H1 (cell line): ENCODE measurements at regions not wholly inside any gene's neighbourhood (a gene's known extent, or its start where the extent isn't known, plus 50 kb on each side); places are given as distances from the start of the nearest gene placed in this dataset.

Source experiments
- CTCF ChIA-PET: fragments of 300-600 bp; sonication (Branson Sonifier 250); formaldehyde crosslinking; loops from one replicate; lab custom pipeline; 2021; ENCODE audit not compliant: partially characterized antibody; lab: Charles Lee
- POLR2A ChIA-PET: fragments of 300-600 bp; sonication (Branson Sonifier 250); formaldehyde crosslinking; loops from one replicate; lab custom pipeline; 2021; ENCODE audit warnings: inconsistent platforms; ENCODE audit not compliant: partially characterized antibody; lab: Charles Lee
- DNase-seq, 2 experiments: peaks; one replicate each; pipeline versions ENCODE4 v3.0.0 to v3.0.0-alpha.2; 2010 to 2022; ENCODE audit warnings: low spot score in 2 of 2, low read depth in 1 of 2, mixed read lengths in 1 of 2
- FAIRE-seq: peaks from 2 replicates; lab custom pipeline; 2011; peaks lifted over from hg19 to GRCh38; lab: Jason Lieb, UNC
- H2AFZ ChIP-seq: 2 replicates; pipeline ENCODE4 v1.8.1; 2012; ENCODE audit warnings: low read length, inconsistent platforms
- H2AK5ac ChIP-seq: 2 replicates; pipeline ENCODE4 v1.6.1; 2013; ENCODE audit warnings: low read depth, low read length
- H2BK120ac ChIP-seq: replicated peaks from 2 replicates; pipeline ENCODE3; 2013; ENCODE audit warnings: low read depth, low read length, inconsistent platforms
- H2BK12ac ChIP-seq: 2 replicates; pipeline ENCODE4 v1.6.1; 2013; ENCODE audit warnings: low read depth, low read length
- H2BK15ac ChIP-seq: 2 replicates; pipeline ENCODE4 v1.6.1; 2013; ENCODE audit warnings: low read length
- H2BK20ac ChIP-seq: 2 replicates; pipeline ENCODE4 v1.6.1; 2013; ENCODE audit warnings: low read length
- H2BK5ac ChIP-seq: 2 replicates; pipeline ENCODE4 v1.6.1; 2013; ENCODE audit warnings: low read depth, low read length
- H3K14ac ChIP-seq: 2 replicates; pipeline ENCODE4 v1.6.1; 2013; ENCODE audit warnings: inconsistent platforms; ENCODE audit not compliant: insufficient read length
- H3K18ac ChIP-seq: 2 replicates; pipeline ENCODE4 v1.6.1; 2013; ENCODE audit warnings: low read length; ENCODE audit errors: extremely low read depth
- H3K23ac ChIP-seq: 2 replicates; pipeline ENCODE4 v1.6.1; 2013; ENCODE audit warnings: inconsistent platforms; ENCODE audit not compliant: insufficient read length
- H3K23me2 ChIP-seq: 2 replicates; pipeline ENCODE4 v1.6.1; 2013; ENCODE audit warnings: low read depth, low read length
- H3K27ac ChIP-seq: 2 replicates; pipeline ENCODE4 v1.6.1; 2011; ENCODE audit warnings: low read depth, low read length, inconsistent platforms
- H3K27me3 ChIP-seq, 4 experiments: replicated peaks in 1 of 4; 1 replicate in 1 of 4; 2 replicates in 3 of 4; pipeline versions ENCODE4 v1.6.1 to v1.8.1; 2011 to 2013; ENCODE audit warnings: low read length in 3 of 4, mild to moderate bottlenecking in 3 of 4, inconsistent platforms in 2 of 4, mixed read lengths in 2 of 4, moderate library complexity in 1 of 4; ENCODE audit not compliant: control insufficient read depth in 3 of 4, insufficient read depth in 3 of 4; ENCODE audit errors: extremely low read depth in 1 of 4
- H3K36me3 ChIP-seq, 4 experiments: 2 replicates each; pipeline versions ENCODE4 v1.6.1 to v1.8.1; 2011 to 2013; ENCODE audit warnings: mild to moderate bottlenecking in 4 of 4, low read length in 3 of 4, moderate library complexity in 2 of 4, control low read depth in 1 of 4, inconsistent platforms in 1 of 4; ENCODE audit not compliant: insufficient read depth in 4 of 4, control insufficient read depth in 2 of 4
- H3K4ac ChIP-seq: replicated peaks from 2 replicates; pipeline ENCODE3; 2013; ENCODE audit warnings: low read length, low read depth, mixed read lengths, inconsistent platforms; ENCODE audit not compliant: insufficient read length
- H3K4me1 ChIP-seq, 4 experiments: replicated peaks in 1 of 4; 1 replicate in 1 of 4; 2 replicates in 3 of 4; pipeline versions ENCODE4 v1.6.1 to v1.8.1; 2011 to 2013; ENCODE audit warnings: low read length in 3 of 4, inconsistent platforms in 2 of 4, mixed read lengths in 1 of 4; ENCODE audit not compliant: insufficient read depth in 4 of 4, control insufficient read depth in 3 of 4
- H3K4me2 ChIP-seq, 2 experiments: 2 replicates each; pipeline versions ENCODE4 v1.6.1 to v1.8.1; 2011 to 2013; ENCODE audit warnings: low read depth in 2 of 2, low read length in 2 of 2, control low read depth in 1 of 2, inconsistent platforms in 1 of 2, mild to moderate bottlenecking in 1 of 2; ENCODE audit not compliant: insufficient read depth in 1 of 2
- H3K4me3 ChIP-seq, 4 experiments: fragments of 200-600, 300-600 bp in 1 of 4; sonication (generic), shearing (Covaris generic), sonication (Bioruptor Twin) in 1 of 4; 2 replicates each; pipeline versions ENCODE4 v1.5.1 to v1.8.1; 2011 to 2016; ENCODE audit warnings: low read length in 4 of 4, low read depth in 3 of 4, control low read depth in 2 of 4, inconsistent platforms in 2 of 4, mild to moderate bottlenecking in 2 of 4, mixed read lengths in 1 of 4, moderate library complexity in 1 of 4; ENCODE audit not compliant: insufficient read depth in 2 of 4; ENCODE audit errors: extremely low read depth in 1 of 4
- H3K56ac ChIP-seq: replicated peaks from 2 replicates; pipeline ENCODE3; 2013; ENCODE audit warnings: low read depth, mild to moderate bottlenecking, mixed read lengths, low read length, inconsistent platforms; ENCODE audit not compliant: insufficient read length
- H3K79me1 ChIP-seq: 2 replicates; pipeline ENCODE4 v1.6.1; 2013; ENCODE audit warnings: low read depth, low read length, control low read depth
- H3K79me2 ChIP-seq, 2 experiments: 2 replicates each; pipeline versions ENCODE4 v1.6.1 to v1.8.1; 2012 to 2013; ENCODE audit warnings: low read length in 2 of 2, mild to moderate bottlenecking in 2 of 2, inconsistent platforms in 1 of 2; ENCODE audit not compliant: insufficient read depth in 2 of 2, control insufficient read depth in 1 of 2
- H3K9ac ChIP-seq, 4 experiments: replicated peaks in 1 of 4; 1 replicate in 1 of 4; 2 replicates in 3 of 4; pipeline versions ENCODE4 v1.6.1 to v1.8.1; 2011 to 2013; ENCODE audit warnings: low read depth in 3 of 4, low read length in 3 of 4, control low read depth in 2 of 4, mild to moderate bottlenecking in 2 of 4, moderate library complexity in 2 of 4, inconsistent platforms in 1 of 4; ENCODE audit errors: extremely low read depth in 1 of 4
- H3K9me3 ChIP-seq, 2 experiments: 2 replicates each; pipeline versions ENCODE4 v1.6.1 to v1.8.1; 2012 to 2013; ENCODE audit warnings: mild to moderate bottlenecking in 2 of 2, moderate library complexity in 2 of 2, control low read depth in 1 of 2, inconsistent platforms in 1 of 2, low read depth in 1 of 2, low read length in 1 of 2, mixed read lengths in 1 of 2; ENCODE audit not compliant: insufficient read depth in 2 of 2
- H4K20me1 ChIP-seq, 2 experiments: replicated peaks in 1 of 2; 2 replicates each; pipeline versions ENCODE3 to v1.8.1; 2011 to 2013; ENCODE audit warnings: inconsistent platforms in 2 of 2, low read length in 2 of 2, mild to moderate bottlenecking in 1 of 2; ENCODE audit not compliant: insufficient read depth in 2 of 2, control insufficient read depth in 1 of 2
- H4K5ac ChIP-seq: 2 replicates; pipeline ENCODE4 v1.6.1; 2013; ENCODE audit warnings: low read length, low read depth, mixed read lengths, inconsistent platforms; ENCODE audit not compliant: insufficient read length
- H4K8ac ChIP-seq: 2 replicates; pipeline ENCODE4 v1.8.0; 2013; ENCODE audit warnings: mild to moderate bottlenecking, moderate library complexity, low read length, inconsistent platforms; ENCODE audit not compliant: insufficient read depth; ENCODE audit errors: extremely low read depth
- H4K91ac ChIP-seq: replicated peaks from 2 replicates; pipeline ENCODE3; 2013; ENCODE audit warnings: low read length, mixed read lengths, inconsistent platforms; ENCODE audit not compliant: insufficient read length
- BACH1 ChIP-seq: IDR thresholded peaks from 2 replicates; pipeline ENCODE4 v1.6.1; 2012; ENCODE audit warnings: low read length, improper control_type of control experiment
- CBX8 ChIP-seq: fragments of 300-800, 300-1000 bp; sonication (generic); IDR thresholded peaks from 2 replicates; pipeline ENCODE4 v1.7.1; 2016; ENCODE audit warnings: low read depth, low read length, borderline replicate concordance
- CTBP2 ChIP-seq: IDR thresholded peaks from 2 replicates; pipeline ENCODE4 v1.7.0; 2011; ENCODE audit warnings: borderline replicate concordance, mild to moderate bottlenecking, moderate library complexity, mixed read lengths, low read length; ENCODE audit not compliant: insufficient read depth, insufficient read length
- EGR1 ChIP-seq: IDR thresholded peaks from 2 replicates; pipeline ENCODE4 v1.6.1; 2011; ENCODE audit warnings: low read depth, low read length, borderline replicate concordance
- KDM4A ChIP-seq: IDR thresholded peaks from one replicate; pipeline ENCODE4 v1.7.1; 2012; ENCODE audit warnings: low read depth, mild to moderate bottlenecking, moderate library complexity, low read length, inconsistent platforms; ENCODE audit not compliant: severe bottlenecking
- MAX ChIP-seq: IDR thresholded peaks from 2 replicates; pipeline ENCODE4 v1.6.1; 2012; ENCODE audit warnings: inconsistent platforms
- NANOG ChIP-seq: IDR thresholded peaks from 2 replicates; pipeline ENCODE4 v1.6.1; 2011; ENCODE audit warnings: low read length, low read depth, mild to moderate bottlenecking, inconsistent platforms; ENCODE audit not compliant: insufficient read depth, poor library complexity, severe bottlenecking
- PHF8 ChIP-seq: fragments of 200-600 bp; sonication (generic); conservative IDR thresholded peaks from 2 replicates; pipeline ENCODE4 v1.7.1; 2012; ENCODE audit warnings: low read depth, mild to moderate bottlenecking, inconsistent platforms, low read length, moderate library complexity
- SAP30 ChIP-seq: fragments of 300-600 bp; sonication (generic); IDR thresholded peaks from 2 replicates; pipeline ENCODE4 v1.7.1; 2012; ENCODE audit warnings: low read length, moderate library complexity, mild to moderate bottlenecking, inconsistent platforms; ENCODE audit not compliant: insufficient read depth, insufficient replicate concordance
- SIX5 ChIP-seq: IDR thresholded peaks from 2 replicates; pipeline ENCODE4 v1.6.1; 2011; ENCODE audit warnings: mild to moderate bottlenecking, low read depth, low read length
- SP1 ChIP-seq: IDR thresholded peaks from 2 replicates; pipeline ENCODE4 v1.6.1; 2011; ENCODE audit warnings: low read depth, low read length
- SUZ12 ChIP-seq: fragments of 200-600 bp; sonication (generic); IDR thresholded peaks from 2 replicates; pipeline ENCODE4 v1.6.1; 2012; ENCODE audit warnings: mild to moderate bottlenecking, inconsistent platforms, low read length, moderate library complexity, mixed read lengths
- TAF1 ChIP-seq: IDR thresholded peaks from 2 replicates; pipeline ENCODE4 v1.6.1; 2011; ENCODE audit warnings: mild to moderate bottlenecking, low read depth, low read length
- TCF12 ChIP-seq: IDR thresholded peaks from 2 replicates; pipeline ENCODE4 v1.6.1; 2011; ENCODE audit warnings: low read depth, mild to moderate bottlenecking, low read length
- TEAD4 ChIP-seq: IDR thresholded peaks from 2 replicates; pipeline ENCODE4 v1.6.1; 2012; ENCODE audit warnings: low read depth, low read length, inconsistent platforms, mixed read lengths

DNA sequence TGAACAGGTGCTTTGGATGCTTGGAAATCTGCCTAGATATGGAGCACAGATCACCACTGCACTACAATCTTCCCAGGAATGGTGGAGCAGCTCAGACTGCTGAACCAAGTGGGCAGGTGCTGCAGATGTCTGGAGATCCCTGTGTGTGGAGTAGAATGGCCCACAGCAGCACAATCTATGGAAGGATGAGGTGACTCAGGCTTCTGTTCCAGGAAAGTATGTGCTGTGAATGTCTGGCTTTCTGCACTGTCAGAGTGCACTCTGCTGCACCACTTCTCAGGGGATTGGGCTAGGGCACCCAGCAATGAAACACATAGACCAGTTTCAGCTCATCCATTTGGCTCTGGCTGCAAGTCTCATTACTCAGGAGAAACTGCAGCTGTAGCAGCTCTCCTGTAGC lies 865.4 kb upstream of the NXPH2 start:
- Histone ChIP-seq H3K4me2 (no peak overlapping the region), H3K14ac (no peak overlapping the region), H3K4me1 (no peaks in the 10 kb centered on the region), H3K9ac (no peak overlapping the region), H3K18ac (no peak overlapping the region), H3K4ac (no peak overlapping the region), H3K79me1 (no peaks in the 10 kb centered on the region), H2BK12ac (no peak overlapping the region), H2BK20ac (no peak overlapping the region), H3K79me2 (no peaks in the 10 kb centered on the region), H3K36me3 (no peaks in the 10 kb centered on the region), H2BK15ac (0 out of 2 replicates have a peak overlapping the region, but pooled peaks have one; percentile 46), H3K23me2 (no peaks in the 10 kb centered on the region), H2AFZ (no peak overlapping the region), H3K4me3 (no peak overlapping the region), H4K20me1 (no peaks in the 10 kb centered on the region), H2BK5ac (no peak overlapping the region), H3K27me3 (no peaks in the 10 kb centered on the region), H4K8ac (no peak overlapping the region), H2BK120ac (no peak overlapping the region), H2AK5ac (no peak overlapping the region), H3K9me3 (0 out of 4 replicates have a peak, but pooled peaks cover 0 to 2% of the 10 kb centered on the region in 2 experiments), H3K27ac (no peak overlapping the region), H4K91ac (no peak overlapping the region), H3K56ac (no peak overlapping the region), H3K23ac (no peak overlapping the region), H4K5ac (no peak overlapping the region)
- ChIA-PET POLR2A (no interaction called here), CTCF (interaction anchor here (0.6 to 1.0 kb wide), 2 partner anchors 10 to 248 kb away, joined by 3 read pairs; no protein-coding TSS in a partner anchor)
- TF ChIP-seq KDM4A (no peak), SIX5 (no peak), TAF1 (no peak), SUZ12 (no peak), EGR1 (no peak), MAX (no peak), CTBP2 (no peak), TEAD4 (no peak), BACH1 (no peak), NANOG (no peak), CBX8 (no peak), TCF12 (no peak), SAP30 (no peak), PHF8 (no peak), SP1 (no peak)
- DNase-seq (no peak), FAIRE-seq (no peak)
